Adipocyte (in vitro differentiated cells): ENCODE measurements at regions not wholly inside any gene's neighbourhood (a gene's known extent, or its start where the extent isn't known, plus 50 kb on each side); places are given as distances from the start of the nearest gene placed in this dataset.

Experiments
- DNase-seq: peaks from one replicate; pipeline ENCODE4 v3.0.0-alpha.2; 2015; ENCODE audit warnings: low read depth
- H3K27me3 ChIP-seq: replicated peaks from 2 replicates; pipeline ENCODE4 v1.7.0; 2013; ENCODE audit warnings: mild to moderate bottlenecking, low read length, moderate library complexity; ENCODE audit not compliant: control insufficient read depth, insufficient read depth
- H3K36me3 ChIP-seq: 2 replicates; pipeline ENCODE4 v1.7.0; 2013; ENCODE audit warnings: low read length, mild to moderate bottlenecking, moderate library complexity; ENCODE audit not compliant: control insufficient read depth, insufficient read depth, severe bottlenecking
- H3K4me1 ChIP-seq: 2 replicates; pipeline ENCODE4 v1.7.0; 2013; ENCODE audit warnings: mild to moderate bottlenecking, low read length, moderate library complexity; ENCODE audit not compliant: control insufficient read depth, insufficient read depth
- H3K4me3 ChIP-seq: 2 replicates; pipeline ENCODE4 v1.7.0; 2013; ENCODE audit warnings: mild to moderate bottlenecking, low read length, moderate library complexity
- H3K9ac ChIP-seq: 2 replicates; pipeline ENCODE4 v1.7.0; 2013; ENCODE audit warnings: mild to moderate bottlenecking, low read length, moderate library complexity
- H3K9me3 ChIP-seq: 2 replicates; pipeline ENCODE4 v1.7.0; 2013; ENCODE audit warnings: mild to moderate bottlenecking, low read length, moderate library complexity; ENCODE audit not compliant: control insufficient read depth

DNA sequence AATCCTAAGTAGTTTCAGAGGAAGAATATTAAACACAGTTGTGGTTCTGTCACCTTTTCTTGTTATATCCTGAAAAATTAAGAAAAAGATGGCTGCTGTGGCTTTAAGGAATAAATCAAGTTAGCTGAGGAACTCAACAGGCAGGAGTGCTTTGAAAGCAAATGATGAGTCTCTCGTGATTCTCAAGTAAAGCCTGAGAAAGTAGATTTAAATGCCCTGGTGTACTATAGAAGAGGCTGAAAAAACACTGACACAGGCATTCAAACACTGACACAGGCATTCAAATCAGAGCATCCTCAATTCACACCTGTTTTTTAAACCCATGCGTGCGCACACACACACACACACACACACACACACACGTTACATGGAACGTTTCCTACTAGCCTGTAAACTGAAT, 218.6 kb downstream of the OGFRL1 start:
- Histone ChIP-seq H3K9ac (no peak overlapping the region), H3K27me3 (no peaks in the 10 kb centered on the region), H3K4me3 (no peak overlapping the region), H3K36me3 (no peaks in the 10 kb centered on the region), H3K9me3 (no peaks in the 10 kb centered on the region), H3K4me1 (peaks cover 13% of the 10 kb centered on the region)
- DNase-seq: no peak

DNA sequence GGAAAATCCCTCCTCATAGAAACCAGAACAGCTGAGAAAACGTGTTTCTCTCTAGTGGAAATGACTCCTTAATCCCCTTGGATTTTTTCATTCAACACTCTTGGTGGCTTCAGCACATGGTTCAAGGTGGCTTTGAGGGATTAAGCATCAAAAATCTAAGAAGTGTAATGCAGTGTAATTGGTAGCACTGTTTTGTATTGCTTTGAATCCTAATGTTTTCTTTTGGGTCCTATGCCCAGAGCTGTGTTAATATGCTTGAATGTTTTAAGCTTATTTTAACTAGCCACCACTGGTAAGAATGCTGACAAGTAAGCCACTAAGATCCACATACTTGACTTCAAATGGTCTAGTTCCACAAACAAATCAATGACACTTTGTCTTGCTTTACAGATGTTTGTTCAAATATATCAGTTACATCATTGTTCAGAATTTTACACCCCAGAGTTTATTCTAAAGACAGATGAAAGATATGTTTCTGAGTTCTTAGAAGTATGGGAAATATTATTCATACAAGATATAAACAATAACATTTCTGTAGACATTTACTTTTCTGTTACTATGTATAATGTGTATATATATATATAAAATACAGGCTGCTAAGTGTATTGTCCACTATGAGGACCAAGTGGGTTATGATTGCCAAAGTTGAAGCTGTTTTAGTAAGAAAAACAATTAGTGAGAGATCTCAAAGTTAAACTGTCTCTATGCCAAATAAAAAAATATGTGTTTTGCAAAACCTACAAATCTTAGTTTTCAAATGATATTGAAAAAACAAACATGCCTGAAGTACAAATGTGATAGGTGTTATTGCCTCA, 220.8 kb downstream of the OGFRL1 start:
- Histone ChIP-seq H3K4me1 (peaks cover 13% of the 10 kb centered on the region), H3K4me3 (no peak overlapping the region), H3K9me3 (no peaks in the 10 kb centered on the region), H3K9ac (peak overlapping the region; percentile 40), H3K36me3 (no peaks in the 10 kb centered on the region), H3K27me3 (no peaks in the 10 kb centered on the region)
- peak; percentile 24 for DNase-seq

DNA sequence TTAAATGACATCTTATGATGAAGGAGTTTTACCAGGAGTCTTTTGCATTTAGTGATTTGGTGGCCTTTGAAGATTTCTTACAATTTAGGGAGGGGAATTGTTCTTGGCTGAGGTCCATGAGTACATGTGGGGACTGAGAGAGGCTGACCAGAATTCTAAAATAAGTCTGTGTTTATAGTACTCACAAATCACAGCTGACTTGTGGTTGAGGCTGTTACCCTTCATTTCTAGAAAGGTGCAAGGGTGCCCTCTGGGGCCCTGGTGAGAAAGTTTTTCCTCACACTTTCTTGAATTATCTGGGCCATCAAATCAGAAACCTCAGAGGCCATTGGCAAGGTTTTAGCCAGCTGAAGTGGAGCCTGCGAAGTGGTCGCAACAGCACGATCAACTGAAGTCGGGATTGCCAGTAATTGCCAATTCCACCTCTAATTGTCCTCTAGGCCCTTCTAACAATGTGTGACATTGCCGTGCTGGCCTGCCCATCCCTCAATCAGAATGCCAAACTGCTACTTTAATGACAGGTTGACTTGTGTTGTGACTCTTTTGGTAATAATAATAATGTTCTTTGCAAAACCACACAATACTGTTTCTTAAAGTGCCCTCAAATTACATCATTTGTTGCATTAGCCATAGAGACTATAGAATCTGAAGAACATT, 221.6 kb downstream of the OGFRL1 start:
- H3K36me3 ChIP-seq: no peaks in the 10 kb centered on the region
- peak; percentile 89 for DNase-seq
- H3K9ac ChIP-seq: peak overlapping the region; percentile 40
- H3K4me3 ChIP-seq: no peak overlapping the region
- no peaks in the 10 kb centered on the region for H3K9me3 ChIP-seq
- peaks cover 13% of the 10 kb centered on the region for H3K4me1 ChIP-seq
- H3K27me3 ChIP-seq: no peaks in the 10 kb centered on the region

DNA sequence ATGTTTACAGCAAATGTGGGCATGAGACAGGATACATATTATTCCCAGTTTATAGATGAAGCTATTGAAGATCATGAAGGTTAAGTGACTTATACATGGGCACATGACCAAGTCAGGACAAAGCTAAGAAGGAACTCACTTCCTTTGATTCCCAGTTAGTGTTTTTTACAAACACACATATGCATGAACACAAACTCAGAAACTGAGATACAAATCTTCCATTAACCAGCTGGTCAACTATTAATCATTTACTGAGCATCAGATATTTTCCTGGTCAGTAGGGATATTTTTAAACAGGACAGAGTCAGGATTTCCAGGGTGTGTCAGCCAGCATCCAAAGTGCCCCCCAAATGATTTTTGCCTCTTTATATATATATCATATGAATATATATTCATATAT, 222.2 kb downstream of the OGFRL1 start:
- Histone ChIP-seq H3K9ac (no peak overlapping the region), H3K4me1 (peaks cover 13% of the 10 kb centered on the region), H3K9me3 (no peaks in the 10 kb centered on the region), H3K27me3 (no peaks in the 10 kb centered on the region), H3K4me3 (no peak overlapping the region), H3K36me3 (no peaks in the 10 kb centered on the region)
- DNase-seq: no peak

DNA sequence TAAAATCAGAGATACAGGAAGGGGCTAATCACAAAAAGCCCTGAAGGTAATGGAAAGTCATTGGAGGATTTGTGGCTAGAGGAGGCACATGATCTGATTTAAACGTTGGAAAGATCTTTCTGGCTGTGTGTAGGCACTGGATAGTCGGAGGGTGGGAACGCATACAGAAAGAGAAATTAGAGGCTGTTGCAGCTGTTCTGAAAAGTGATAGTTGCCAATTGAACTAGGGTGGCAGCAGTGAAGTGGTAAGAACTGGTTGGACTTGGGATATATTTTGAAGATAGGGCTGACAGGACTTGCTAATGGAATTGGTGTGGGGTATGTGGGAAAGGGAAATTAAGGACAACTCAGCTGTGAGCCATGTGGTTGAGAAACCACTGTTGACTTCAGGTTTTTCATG, 223.6 kb downstream of the OGFRL1 start:
- Histone ChIP-seq H3K9me3 (no peaks in the 10 kb centered on the region), H3K36me3 (no peaks in the 10 kb centered on the region), H3K9ac (no peak overlapping the region), H3K27me3 (no peaks in the 10 kb centered on the region), H3K4me1 (peaks cover 13% of the 10 kb centered on the region), H3K4me3 (no peak overlapping the region)
- DNase-seq: no peak

DNA sequence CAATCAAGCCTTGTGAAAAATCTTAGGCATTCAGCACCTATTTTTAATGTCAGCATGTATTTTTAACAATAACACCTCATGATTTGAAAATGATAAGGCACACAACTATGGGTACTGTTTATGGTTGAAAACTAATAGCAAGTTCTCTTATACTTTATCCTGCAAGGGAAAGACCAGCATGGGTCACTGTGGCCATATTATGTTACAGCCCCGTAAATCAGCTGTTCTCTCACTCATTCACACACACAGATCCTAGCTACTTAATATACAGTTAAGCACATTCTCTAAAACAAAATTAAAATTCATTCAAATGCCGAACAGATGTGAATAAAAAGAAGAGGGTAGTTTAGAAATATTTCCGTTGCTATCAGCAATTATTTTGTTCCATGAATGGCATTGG, 224.4 kb downstream of the OGFRL1 start:
- no peak for DNase-seq
- Histone ChIP-seq H3K36me3 (no peaks in the 10 kb centered on the region), H3K27me3 (no peaks in the 10 kb centered on the region), H3K4me1 (peaks cover 17% of the 10 kb centered on the region), H3K9me3 (no peaks in the 10 kb centered on the region), H3K4me3 (no peak overlapping the region), H3K9ac (no peak overlapping the region)

DNA sequence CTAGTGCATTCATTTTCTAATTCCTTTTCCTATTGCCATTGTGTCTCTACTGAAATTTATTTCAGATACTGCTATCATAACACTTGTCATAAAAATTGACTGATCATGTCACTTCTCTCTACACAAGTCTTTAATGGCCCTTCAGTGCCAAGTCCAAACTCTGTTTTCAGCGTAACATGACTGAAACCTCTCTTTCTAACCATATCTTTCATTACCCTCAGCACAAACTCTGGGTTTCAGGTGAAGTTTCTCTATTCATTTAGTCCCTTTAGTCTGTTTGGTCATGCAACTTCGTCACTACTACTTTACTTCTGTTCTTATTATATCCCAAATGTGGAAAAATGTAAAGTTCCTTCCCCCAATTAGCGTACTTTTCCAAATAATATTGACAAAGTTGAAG, 234.9 kb downstream of the OGFRL1 start:
- H3K4me3 ChIP-seq: no peak overlapping the region
- DNase-seq: no peak
- no peaks in the 10 kb centered on the region for H3K9me3 ChIP-seq
- no peaks in the 10 kb centered on the region for H3K4me1 ChIP-seq
- no peaks in the 10 kb centered on the region for H3K27me3 ChIP-seq
- no peaks in the 10 kb centered on the region for H3K36me3 ChIP-seq
- H3K9ac ChIP-seq: no peak overlapping the region

DNA sequence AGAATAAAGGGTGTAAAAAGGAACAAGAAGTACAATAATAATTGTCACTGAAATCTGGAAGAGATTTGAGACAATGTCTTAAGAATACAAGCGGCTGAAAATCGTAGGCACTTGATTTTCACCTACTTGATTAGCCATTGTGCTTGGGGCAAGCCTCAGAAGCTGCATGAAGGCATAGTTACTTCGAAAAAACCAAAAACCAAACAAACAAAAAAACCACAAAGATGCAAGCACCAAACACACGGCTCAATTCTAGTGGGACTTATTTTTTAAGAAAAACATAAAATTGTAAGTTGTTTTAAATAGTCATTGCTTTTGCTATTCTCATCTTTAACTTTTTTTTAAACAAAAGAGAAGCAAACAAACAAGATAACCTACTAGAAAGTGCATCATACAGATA, 235.6 kb downstream of the OGFRL1 start:
- no peaks in the 10 kb centered on the region for H3K9me3 ChIP-seq
- peak; percentile 39 for DNase-seq
- no peaks in the 10 kb centered on the region for H3K4me1 ChIP-seq

DNA sequence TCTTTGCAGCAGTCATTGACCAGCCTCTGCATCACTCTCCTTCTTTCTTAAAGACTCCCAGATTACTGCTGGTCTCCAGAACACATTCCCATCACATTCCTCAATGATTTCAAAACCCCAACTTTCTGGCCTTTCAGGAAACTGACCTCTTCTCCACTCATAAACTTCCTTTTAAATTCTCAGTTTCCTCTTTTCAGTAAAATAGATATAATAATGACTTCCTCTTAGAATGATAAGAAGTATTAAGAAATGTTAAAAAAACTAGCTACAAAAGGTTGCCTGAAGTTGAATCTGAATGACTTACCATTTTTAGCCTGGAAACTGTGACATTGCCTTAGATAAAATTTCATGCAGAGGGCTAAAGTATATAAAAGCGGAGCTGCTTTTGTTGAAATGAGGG, 239.3 kb downstream of the OGFRL1 start:
- no peaks in the 10 kb centered on the region for H3K36me3 ChIP-seq
- H3K9ac ChIP-seq: no peak overlapping the region
- DNase-seq: no peak
- no peaks in the 10 kb centered on the region for H3K9me3 ChIP-seq
- H3K4me1 ChIP-seq: peaks cover 4% of the 10 kb centered on the region
- H3K27me3 ChIP-seq: no peaks in the 10 kb centered on the region
- no peak overlapping the region for H3K4me3 ChIP-seq

More for the DNA sequence above, 235.6 kb downstream of the OGFRL1 start:
- Histone ChIP-seq H3K4me3 (no peak overlapping the region), H3K9ac (no peak overlapping the region), H3K36me3 (no peaks in the 10 kb centered on the region), H3K27me3 (no peaks in the 10 kb centered on the region)

DNA sequence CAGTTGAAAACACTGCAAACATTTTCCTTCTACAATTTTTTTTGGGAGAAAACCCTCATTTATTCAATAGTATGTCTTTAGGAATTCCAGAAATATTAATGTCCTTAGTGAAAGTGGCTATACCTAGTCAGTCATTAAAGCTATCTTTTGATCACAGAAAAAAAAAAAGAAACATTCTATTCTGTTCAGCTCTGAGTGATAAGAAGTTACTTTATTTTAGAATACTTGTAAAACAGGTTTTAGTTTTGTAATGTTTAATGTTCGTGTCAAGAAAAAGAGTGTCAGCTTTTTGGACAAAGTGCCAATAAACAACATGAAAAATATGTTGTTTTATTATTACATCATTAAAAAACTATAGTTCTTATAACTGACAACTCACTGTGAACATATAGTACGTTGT, 240.4 kb downstream of the OGFRL1 start:
- peaks cover 4% of the 10 kb centered on the region for H3K4me1 ChIP-seq
- H3K27me3 ChIP-seq: no peaks in the 10 kb centered on the region
- no peak for DNase-seq
- no peak overlapping the region for H3K9ac ChIP-seq
- H3K9me3 ChIP-seq: no peaks in the 10 kb centered on the region
- no peak overlapping the region for H3K4me3 ChIP-seq
- H3K36me3 ChIP-seq: no peaks in the 10 kb centered on the region

DNA sequence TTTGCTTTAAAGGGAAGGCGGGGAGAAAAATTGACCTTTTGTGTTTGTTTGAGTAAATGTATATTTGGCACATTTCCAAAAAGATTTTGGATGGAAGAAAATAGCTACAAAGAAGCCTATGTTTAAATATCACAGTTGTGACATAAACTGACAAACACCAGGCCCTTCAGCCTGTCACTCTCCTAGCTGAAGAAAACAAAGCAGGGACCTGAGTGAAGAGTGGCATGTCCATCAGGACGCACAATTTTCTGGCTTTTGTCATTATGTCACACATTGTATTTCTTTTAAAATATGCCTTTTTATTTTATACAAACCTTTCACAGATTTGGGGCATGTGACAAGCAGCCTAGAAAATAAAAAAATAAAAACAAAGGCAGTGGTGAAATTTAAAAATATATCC, 241.2 kb downstream of the OGFRL1 start:
- Histone ChIP-seq H3K9ac (no peak overlapping the region), H3K27me3 (no peaks in the 10 kb centered on the region), H3K4me1 (peaks cover 4% of the 10 kb centered on the region), H3K9me3 (no peaks in the 10 kb centered on the region), H3K36me3 (no peaks in the 10 kb centered on the region), H3K4me3 (no peak overlapping the region)
- no peak for DNase-seq
